ENCODE measurements at regions not wholly inside any gene's neighbourhood (a gene's known extent, or its start where the extent isn't known, plus 50 kb on each side); places are given as distances from the start of the nearest gene placed in this dataset.

DNA sequence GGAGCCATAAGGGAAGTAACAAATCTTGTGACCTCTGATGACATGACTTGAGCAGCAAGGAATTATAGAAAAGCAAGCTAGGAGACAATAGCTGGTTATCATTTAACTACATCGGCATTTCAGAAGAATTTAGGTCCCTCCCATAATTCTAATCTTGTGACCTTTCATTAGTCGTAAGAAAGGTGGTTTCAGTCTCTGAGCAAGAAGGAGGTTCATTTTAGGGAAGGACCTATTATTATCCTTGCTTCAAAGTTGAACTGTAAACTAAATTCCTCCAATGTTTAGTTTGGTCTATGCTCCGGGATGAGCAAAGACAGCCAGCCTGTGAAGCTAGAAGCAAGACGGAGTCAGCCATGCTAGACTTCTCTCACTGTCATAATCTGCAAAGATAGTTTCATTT, 159.6 kb downstream of the SLC16A9 start:
- DNase-seq, result no peak

DNA sequence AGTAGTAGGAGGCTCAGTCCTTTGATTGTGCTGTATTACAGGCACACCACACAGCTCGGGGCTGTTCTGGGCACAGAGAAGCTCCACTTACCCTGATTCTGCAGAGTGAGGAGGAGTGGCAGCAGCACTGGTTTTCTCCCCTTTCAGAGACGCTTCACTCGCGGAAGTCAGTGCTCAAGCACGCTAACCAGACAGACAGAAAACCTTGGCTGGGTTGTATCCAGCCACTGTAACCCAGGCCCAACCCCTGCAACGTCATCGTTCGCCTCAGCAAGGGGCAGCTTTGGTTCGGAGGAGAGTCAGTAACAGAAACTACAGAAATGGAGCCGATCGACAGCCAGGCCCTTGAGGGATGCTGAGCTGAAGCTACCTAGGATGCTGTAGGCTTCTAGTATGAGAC, 171.0 kb downstream of the SLC16A9 start:
- no peak for DNase-seq

DNA sequence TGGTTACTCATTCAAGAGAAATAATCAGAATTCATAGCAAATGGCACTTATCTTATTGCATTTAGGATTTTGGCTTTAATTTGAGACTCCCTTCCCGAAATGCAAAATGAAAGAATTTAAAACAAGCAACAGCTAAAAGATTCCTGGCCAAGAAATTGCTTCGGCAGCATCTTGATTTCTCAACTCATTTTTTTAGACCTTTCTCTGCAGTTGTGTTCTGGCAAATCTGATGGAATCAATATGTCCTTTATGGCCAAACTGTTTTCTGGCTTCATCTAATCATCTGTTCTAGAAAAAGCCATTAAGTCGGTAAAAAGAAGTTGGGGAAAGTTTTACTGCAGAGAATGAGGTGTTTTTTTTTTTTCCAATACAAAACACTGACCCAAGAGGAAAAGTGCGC, 172.1 kb downstream of the SLC16A9 start:
- no peak for DNase-seq

DNA sequence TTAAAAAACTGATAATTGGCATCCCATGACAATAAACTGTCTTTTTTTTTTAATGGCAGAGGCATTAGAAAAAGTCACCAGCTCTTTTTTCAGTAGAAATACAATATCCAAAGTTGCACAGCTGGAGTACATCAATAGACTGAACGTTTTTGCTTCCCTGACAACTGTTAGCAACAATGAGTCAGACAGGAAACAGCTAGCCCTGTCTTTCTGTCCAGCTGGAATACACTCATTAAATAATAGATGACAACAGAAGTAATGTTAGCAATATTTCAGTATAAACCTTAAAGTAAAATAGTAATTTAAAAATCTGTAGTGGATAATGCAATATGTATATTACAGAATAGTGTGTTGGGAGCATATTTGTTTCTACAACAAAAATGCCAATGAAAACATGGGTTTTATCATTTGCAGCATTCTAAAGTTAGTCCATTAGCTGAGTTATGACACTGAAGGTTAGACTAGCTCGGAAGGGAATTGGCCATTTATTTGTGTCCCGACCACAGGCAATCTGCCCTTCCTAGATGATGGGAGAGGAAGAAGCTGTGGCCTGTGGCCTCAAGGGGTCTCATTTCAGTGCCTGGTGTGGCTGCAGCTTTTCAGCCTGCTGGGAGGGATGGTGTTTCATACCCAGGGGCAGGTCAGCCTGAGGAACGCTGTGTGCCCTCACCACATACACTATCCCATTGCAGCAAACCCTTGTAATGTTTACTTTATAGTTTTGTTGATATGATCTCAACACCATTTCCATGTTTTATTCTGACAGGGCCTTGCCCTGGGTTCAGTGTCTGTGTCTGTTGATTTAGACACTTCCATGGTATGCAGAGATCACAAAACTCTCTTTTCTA, 173.3 kb downstream of the SLC16A9 start:
- DNase-seq, result no peak

DNA sequence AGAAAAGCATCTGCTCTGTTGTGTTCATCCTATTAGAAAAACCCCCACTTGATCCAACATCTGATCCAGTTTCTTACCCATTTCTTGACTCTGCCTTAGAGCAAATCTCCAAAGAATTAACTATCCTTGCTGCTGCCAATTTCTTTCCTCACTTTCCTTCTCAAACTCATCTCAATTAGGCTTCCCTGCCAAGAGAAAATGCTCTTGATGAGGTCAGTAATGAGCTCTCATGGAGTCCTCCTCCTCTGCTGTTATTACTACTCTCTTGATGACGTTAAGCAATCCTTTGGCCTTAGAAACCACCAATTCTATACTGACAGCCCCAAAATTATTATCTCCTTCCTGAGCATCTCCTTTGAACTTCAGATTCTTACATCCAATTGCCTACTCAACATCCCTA, 162.0 kb upstream of the FAM13C start:
- DNase-seq, result no peak

DNA sequence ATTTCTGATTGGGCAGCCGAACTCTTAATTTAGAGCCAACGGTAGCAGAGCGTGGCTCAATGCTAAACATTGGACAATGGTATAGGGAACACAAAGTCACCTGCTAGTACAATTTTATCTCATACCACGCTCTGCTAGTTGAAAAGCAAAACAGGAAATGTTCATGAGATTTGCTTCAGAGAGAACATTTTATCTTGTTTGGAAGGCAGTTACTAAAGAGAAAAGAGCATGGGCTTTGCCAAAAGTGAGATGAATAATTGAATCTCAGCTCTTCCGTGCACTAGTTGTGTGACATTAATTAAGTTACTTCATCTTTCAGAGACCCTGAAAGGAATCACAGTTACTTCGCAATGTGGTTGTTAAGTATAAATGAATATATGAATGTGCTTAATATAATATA, 161.5 kb upstream of the FAM13C start:
- DNase-seq, result no peak

DNA sequence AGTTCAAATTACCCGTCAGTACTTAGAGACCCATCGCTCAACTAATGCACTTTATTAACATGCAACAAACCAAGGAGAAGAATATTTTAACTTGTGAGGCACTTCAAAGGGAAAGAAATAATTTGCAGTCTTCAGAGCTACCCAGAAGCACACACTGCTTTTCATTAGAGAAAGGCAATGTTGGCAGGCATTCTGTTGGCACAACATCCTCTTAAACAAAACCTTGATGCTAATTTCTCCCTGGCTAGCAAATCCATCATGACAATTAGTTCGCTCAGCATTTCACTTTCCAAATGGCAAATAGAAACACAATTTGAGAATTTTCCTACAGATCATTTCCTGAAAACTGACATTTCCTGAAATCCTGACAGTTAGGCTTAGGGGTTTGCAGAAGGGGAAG, 155.6 kb upstream of the FAM13C start:
- no peak for DNase-seq

DNA sequence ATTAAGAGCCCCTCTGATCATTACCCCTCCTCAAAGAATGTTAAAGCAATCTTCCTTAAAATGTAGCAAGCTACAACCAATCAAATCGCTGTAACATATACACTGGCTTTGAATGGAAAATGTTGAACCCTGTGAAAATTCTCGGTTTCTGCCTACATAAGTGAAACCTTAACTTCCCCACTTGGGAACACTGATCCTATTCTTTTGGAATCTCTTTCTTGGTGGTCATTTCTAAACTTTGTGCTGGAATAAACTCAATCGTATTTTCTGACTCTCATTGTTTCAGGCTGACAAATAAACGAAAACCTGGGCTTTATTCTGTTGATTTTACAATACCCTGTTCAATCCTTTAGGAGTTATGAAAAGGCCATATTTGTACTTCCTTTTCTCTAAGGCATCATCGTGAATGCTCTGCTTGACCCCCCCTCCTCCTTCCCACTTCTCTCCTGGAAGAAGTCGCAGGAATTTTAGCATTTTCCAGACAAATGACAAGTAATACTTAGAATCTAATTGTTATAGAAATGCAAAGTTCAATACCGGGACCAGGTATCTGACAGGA, 155.1 kb upstream of the FAM13C start:
- no peak for DNase-seq

DNA sequence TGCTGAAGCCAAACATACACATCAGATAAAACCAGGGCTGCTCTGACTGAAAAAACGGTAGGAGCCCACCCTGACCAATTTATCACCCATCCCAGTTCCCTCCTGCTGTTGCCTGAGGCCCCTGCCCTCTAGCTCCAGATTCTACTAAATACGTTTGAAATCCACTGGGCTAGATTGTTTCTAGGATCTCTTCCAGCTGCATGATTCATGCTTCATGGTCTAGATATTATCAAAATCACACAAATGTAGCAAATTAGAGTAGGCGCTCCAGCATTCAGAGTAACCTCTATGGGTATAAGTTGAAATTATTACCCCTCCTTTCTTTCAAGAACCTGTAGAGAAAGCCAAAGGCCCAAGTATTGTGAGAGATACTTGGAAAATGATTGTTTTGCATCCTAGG, 151.2 kb upstream of the FAM13C start:
- DNase-seq, result no peak

DNA sequence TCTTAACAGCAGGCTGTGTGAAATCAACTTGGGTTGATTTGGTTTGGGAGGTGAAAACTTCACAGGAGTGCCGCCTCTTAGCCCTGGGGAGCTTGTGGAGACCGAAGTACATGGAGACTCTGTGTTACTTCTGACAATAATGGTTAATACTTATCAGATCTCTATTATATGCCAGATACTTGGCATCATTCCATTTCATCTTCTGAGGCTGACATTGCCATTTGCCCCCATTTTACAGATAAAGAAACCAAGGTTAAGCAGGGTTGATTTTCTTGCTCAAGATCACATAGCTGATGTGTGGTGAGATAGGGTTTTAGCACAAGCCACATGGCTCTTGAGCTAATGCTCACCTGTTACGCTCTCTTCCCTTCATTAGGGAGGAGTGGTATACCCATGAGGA, 150.6 kb upstream of the FAM13C start:
- no peak for DNase-seq

DNA sequence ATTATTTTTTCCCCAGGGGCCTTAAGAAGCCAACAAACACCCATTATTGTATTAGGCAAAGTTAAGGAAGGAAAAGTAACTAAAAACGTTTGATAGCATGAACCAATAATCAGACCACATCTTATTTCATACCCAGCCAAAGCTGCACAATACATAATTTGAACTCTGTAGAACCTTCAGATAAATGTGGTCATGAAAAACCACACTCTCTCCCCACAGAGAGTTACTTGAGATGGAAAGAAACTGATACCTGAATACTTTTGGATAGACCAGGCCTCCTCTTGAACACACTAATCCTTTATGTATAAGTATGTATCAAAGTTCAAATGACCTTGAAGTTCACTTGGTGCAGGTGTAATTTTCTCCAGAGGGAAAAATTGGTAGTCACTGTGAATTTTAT, 146.6 kb upstream of the FAM13C start:
- no peak for DNase-seq

DNA sequence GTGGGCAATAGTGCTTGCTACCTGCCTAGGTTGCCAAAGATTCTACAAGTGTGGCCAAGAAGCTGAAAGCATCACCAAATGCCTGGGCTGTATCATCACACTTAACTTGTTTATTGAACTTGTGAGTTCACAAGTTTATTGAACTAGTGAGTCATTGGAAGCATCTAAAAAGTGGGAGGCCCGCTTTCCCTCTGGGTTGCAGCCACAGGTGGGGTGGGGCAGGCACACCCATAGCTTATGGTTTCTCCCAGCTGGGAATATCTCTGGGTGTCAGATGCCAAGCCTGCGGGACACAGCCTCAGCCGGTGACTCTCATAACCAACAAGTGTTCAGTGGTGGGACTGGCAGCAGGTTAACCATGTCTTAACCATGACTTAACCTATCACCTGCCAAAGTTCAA, 145.9 kb upstream of the FAM13C start:
- no peak for DNase-seq

DNA sequence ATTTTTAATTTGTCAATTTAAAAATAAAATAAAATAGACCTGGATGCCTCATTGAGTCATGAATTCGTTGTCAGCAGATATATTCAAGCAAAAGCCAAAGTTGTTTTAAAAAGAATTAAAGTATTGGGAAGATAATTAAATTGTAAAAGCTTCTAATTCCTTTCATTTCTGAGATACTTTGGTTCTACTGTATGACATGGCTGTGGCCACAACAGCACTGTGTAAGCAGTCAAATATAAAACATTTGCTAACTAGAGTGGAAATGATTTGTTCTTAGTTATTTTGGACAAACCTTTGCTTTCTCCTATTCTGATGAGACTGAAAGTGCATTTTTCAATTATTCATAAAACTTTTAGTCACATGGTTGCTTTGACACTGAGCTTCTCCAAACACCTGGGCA, 143.6 kb upstream of the FAM13C start:
- no peak for DNase-seq

DNA sequence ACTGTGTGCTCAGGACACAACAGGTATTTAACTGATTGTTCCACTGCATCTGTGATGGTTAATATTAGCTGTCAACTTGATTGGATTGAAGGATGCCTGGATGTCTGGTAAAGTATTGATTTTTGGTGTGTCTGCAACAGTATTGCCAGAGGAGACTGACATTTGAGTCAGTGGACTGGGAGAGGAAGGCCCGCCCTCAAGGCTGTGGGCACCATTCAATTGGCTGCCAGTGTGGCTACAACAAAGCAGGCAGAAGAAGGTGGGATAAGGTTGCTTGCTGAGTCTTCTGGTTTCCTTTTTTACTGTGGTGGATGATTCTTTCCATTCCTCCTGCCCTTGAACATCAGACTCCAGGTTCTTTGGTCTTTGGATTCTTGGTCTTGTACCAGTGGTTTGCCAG, 137.1 kb upstream of the FAM13C start:
- no peak for DNase-seq

DNA sequence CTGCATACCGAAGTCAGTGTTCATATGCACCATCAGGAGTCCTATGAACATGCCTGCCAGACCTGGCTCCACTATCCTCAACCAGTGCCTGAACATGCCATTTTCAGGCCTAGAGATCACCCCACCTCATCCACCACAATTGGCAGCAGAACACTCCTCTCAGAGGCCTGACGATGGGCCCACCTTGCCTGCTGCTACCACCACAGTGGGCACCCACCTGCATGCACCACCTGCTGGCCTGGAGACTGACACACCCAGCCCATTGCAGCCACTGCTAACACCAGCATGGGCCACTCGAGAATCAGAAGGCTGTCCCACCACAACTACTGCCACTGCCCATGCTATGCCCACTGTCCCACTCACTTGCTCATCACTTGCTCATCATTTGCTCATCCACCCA, 130.7 kb upstream of the FAM13C start:
- no peak for DNase-seq

DNA sequence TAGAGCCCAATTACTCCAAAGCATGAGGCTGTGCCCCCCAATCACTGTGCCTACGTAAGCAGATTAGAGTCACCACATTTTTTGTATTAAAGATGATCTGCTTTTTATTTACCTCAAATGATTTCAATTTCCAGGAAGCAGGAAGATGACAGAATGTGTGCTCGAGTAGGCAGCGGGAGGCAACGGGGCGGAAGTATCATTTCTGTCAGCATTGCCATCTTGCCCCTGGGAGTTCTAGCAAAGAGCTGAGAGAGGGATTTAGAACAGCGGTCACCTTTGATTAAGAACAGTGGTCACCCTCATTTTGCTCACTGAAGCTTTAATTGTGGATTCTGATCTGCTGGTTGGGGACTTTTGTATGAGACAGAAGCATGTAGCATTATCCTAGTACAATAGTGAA, 117.1 kb upstream of the FAM13C start:
- no peak for DNase-seq

DNA sequence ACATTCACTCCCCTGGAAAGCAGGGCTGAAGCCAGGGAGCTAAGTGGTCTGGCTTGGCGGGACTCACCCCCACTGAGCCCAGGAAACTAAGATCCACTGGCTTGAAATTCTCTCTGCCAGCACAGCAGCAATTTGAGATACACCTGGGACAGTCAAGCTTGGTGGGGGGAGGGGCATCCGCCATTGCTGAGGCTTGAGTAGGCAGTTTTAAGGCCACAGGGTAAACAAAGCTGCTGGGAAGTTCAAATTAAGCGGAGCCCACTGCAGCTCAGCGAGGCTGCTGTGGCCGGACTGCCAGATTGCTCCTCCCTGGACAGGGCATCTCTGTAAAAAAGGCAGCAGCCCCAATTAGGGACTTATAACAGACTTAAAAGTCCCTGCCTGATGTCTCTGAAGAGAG, 108.2 kb upstream of the FAM13C start:
- DNase-seq, result no peak

DNA sequence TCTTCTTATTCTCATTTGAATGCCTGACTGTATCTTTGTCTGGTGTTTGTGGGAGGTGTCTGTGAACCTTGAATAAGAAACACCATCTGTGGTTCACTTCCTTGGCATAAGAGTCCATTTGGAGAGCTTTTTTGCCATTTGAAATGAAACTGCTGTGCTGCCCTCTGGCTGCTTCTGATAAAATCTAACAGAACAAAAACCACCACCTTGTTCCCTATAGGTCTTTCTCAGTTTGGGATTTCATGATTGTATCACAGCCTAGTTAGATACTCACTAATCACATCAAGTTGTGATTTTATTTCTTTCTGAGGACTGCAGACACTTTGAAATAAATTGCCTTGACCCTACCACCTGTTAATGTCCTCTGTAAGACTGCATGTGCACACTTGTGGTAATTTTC, 102.7 kb upstream of the FAM13C start:
- no peak for DNase-seq

DNA sequence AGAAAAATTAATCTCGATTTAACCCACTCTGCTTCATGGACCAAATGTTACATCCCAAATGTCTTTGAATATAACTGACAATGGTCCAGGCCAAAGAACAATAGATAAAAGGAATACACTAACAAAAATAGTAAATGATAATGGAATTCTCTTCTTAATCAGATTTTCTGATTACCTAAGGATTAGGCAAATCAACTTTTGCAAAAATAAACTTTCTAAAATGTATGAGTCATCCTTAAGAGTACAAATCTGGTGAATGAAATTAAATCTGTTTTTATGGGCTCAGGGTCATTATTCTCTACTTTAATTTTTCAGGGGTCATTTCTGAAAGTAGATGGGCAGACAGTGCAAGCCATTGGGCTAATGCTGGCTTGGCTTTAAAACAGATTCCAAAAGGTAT, 102.1 kb upstream of the FAM13C start:
- DNase-seq, result no peak

DNA sequence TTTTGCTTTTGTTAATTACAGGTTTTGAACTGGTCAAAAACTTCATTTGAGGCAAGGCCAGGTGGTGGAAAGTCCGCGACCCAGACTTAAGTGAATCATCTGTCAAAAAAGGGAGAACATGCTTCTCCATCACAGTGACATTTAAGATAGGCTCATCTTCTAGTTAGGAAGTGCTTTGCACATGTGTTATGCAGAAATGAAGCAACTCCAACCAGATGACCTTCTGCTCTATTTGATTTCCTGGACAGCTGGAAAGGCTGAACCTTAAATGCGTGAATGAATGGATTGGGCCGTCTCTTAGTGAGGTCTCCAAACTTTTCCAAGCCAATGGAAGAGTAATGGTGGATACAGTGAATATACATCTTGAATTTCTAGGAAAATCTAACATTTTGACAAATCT, 101.6 kb upstream of the FAM13C start:
- DNase-seq, result no peak

DNA sequence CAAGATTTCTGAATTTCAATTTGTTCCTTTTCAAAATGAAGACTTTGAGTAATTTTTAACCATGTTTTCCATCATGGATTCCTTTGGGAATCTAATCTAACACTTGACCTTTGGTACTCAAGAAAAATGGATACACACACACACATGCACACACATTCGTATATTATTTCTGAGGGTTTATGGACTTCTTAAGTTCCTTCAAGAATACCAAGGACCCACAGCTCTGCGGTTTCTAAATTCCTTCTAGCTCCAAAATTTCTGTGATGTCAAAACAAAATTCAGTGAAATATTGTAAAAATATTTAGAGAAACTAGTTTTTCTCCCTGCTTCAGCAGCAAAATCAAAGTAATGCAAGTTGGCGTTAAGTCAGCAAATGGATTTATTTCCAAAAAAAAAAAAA, 98.3 kb upstream of the FAM13C start:
- DNase-seq, result no peak

DNA sequence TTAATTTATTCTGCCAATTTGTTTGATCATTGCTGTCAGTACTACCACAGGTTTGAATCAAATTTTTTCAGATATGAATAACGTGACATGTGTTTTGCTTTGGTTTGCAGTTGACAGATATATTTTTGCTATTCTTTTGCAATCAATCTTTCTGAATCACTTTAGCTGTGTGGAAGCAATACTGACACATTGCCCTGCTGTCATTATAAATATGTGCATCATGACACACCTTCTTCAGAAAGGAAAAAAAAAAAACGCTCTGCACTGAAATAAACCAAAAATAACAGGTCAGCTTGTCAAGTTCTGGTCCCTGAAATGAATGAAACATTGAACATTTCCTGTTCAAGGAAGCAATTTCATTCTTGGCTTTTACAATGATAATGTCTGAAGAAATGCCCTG, 93.8 kb upstream of the FAM13C start:
- DNase-seq, result no peak

DNA sequence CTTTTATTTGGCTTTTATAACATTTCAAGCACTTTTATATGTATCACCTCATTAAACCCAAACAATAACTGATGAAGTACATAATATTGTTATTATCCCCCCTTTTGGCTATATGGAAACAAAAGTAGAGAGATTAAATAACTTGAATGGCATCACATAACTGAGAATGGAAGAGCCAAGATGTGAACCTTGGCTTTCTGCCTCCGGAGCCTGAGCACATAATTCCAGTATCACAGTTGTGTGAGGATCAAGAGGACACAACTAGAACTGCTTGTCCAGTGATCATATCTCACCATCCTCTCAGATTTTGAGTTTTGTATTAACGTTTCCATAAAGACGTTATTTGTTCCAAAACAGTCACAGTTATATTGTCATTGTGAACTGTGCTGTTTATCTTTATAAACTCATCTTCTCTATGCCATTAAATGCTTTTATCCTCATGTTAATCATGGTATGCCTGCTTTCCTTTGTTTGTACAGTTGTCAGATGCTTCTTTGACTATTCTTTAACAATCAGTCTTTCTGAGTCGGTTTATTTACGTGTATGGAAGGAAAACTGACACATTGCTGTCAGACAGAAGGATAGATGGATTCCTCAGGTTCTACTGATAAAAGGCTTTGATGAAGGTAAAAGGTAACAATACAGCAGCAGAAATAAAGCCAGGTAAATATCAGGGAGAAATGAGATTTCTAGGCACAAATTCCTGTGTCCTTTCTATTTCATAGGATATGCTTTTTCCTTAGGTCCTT, 92.0 kb upstream of the FAM13C start:
- DNase-seq, result no peak

DNA sequence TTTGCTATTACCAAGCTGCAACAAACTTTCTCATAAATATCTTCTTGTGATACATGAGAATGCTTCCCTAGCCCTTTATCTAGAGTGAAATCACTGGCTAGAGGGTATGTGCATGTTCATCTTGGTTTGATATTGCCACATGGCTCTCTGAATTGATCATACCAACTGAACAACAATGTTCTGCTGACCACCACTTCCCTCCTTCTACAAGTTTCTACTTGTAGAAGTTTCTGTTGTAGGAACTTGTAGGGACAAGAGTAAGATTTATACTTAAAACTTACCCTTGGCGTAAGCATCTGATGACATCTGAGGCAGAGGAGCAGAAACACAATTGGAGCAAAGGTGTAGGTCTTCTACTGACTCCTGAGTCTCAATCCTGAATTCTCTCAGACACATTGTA, 86.3 kb upstream of the FAM13C start:
- DNase-seq, result no peak
